ENCODE measurements at regions not wholly inside any gene's neighbourhood (a gene's known extent, or its start where the extent isn't known, plus 50 kb on each side); places are given as distances from the start of the nearest gene placed in this dataset.

- no CpG with 5 or more reads among the region's 5 CpGs for WGBS, 2 donors (ENCODE audit: extremely low coverage in 2 of 2, insufficient read length in 2 of 2, insufficient replicate concordance in 1 of 2)
- Histone ChIP-seq H4K8ac (ENCODE audit: low read depth, low read length) (no peak overlapping the region), H3K27ac (replicated peaks; ENCODE audit: low read length) (no peak overlapping the region), H2BK120ac (ENCODE audit: low read depth, low read length) (no peak overlapping the region), H2BK15ac (ENCODE audit: low read length) (no peak overlapping the region), H3K4me1 (ENCODE audit: control insufficient read depth in 2 of 2, insufficient read depth in 1 of 2, low read depth in 1 of 2, low read length in 2 of 2) (no peaks in the 10 kb centered on the region), H4K91ac (ENCODE audit: low read depth, low read length, poor library complexity) (no peak overlapping the region), H3K14ac (ENCODE audit: low read length) (no peak overlapping the region), H3K4ac (ENCODE audit: low read length) (no peak overlapping the region), H3K9ac (ENCODE audit: low read depth, low read length, poor library complexity) (no peak overlapping the region), H2BK5ac (ENCODE audit: low read length) (no peak overlapping the region), H3K27me3 (ENCODE audit: control insufficient read depth in 3 of 3, insufficient read depth in 3 of 3, low read depth in 1 of 3, low read length in 3 of 3) (no peaks in the 10 kb centered on the region), H3K18ac (ENCODE audit: low read length) (no peak overlapping the region), H2AK5ac (ENCODE audit: low read depth, low read length) (no peak overlapping the region), H3K23ac (ENCODE audit: low read depth, low read length, poor library complexity) (no peak overlapping the region), H3K4me2 (ENCODE audit: insufficient read depth, low read length, poor library complexity, severe bottlenecking) (no peak overlapping the region), H3K79me1 (ENCODE audit: low read depth, low read length) (no peaks in the 10 kb centered on the region), H3K9me3 (replicated peaks in 1 of 2; ENCODE audit: control insufficient read depth in 2 of 2, insufficient read depth in 1 of 2, low read depth in 1 of 2, low read length in 2 of 2) (no peaks in the 10 kb centered on the region), H2AFZ (ENCODE audit: low read length) (no peak overlapping the region), H3K36me3 (replicated peaks in 1 of 2; ENCODE audit: control insufficient read depth in 2 of 2, insufficient read depth in 2 of 2, low read length in 2 of 2) (no peaks in the 10 kb centered on the region), H3K4me3 (ENCODE audit: low read length in 2 of 2) (no peak overlapping the region), H2BK12ac (ENCODE audit: low read length) (no peak overlapping the region)
- no peak for DNase-seq (ENCODE audit: low spot score)
Measured at GRCh38 chr19:32138416-32138815, 207.0 kb upstream of the ZNF507 start.

GRCh38 chr19:32141840-32142511, 203.4 kb upstream of the ZNF507 start:
- H2BK5ac ChIP-seq (ENCODE audit: low read length): no peak overlapping the region
- no peak overlapping the region for H2AK5ac ChIP-seq (ENCODE audit: low read depth, low read length)
- no peak overlapping the region for H4K91ac ChIP-seq (ENCODE audit: low read depth, low read length, poor library complexity)
- H2AFZ ChIP-seq (ENCODE audit: low read length): no peak overlapping the region
- H3K4me2 ChIP-seq (ENCODE audit: insufficient read depth, low read length, poor library complexity, severe bottlenecking): no peak overlapping the region
- no peak overlapping the region for H3K14ac ChIP-seq (ENCODE audit: low read length)
- no peaks in the 10 kb centered on the region for H3K4me1 ChIP-seq (ENCODE audit: control insufficient read depth in 2 of 2, insufficient read depth in 1 of 2, low read depth in 1 of 2, low read length in 2 of 2)
- H3K18ac ChIP-seq (ENCODE audit: low read length): peak overlapping the region; percentile 4
- no peak overlapping the region for H3K4me3 ChIP-seq (ENCODE audit: low read length in 2 of 2)
- no peak overlapping the region for H4K8ac ChIP-seq (ENCODE audit: low read depth, low read length)
- no peak overlapping the region for H2BK15ac ChIP-seq (ENCODE audit: low read length)
- no peak for DNase-seq (ENCODE audit: low spot score)
- no peak overlapping the region for H3K4ac ChIP-seq (ENCODE audit: low read length)
- no CpG with 5 or more reads among the region's 7 CpGs for WGBS, 2 donors (ENCODE audit: extremely low coverage in 2 of 2, insufficient read length in 2 of 2, insufficient replicate concordance in 1 of 2)
- H3K9me3 ChIP-seq (replicated peaks in 1 of 2; ENCODE audit: control insufficient read depth in 2 of 2, insufficient read depth in 1 of 2, low read depth in 1 of 2, low read length in 2 of 2): no peaks in the 10 kb centered on the region
- H2BK12ac ChIP-seq (ENCODE audit: low read length): no peak overlapping the region
- no peak overlapping the region for H3K27ac ChIP-seq (replicated peaks; ENCODE audit: low read length)
- H3K9ac ChIP-seq (ENCODE audit: low read depth, low read length, poor library complexity): no peak overlapping the region
- no peaks in the 10 kb centered on the region for H3K27me3 ChIP-seq (ENCODE audit: control insufficient read depth in 3 of 3, insufficient read depth in 3 of 3, low read depth in 1 of 3, low read length in 3 of 3)
- H3K36me3 ChIP-seq (replicated peaks in 1 of 2; ENCODE audit: control insufficient read depth in 2 of 2, insufficient read depth in 2 of 2, low read length in 2 of 2): no peaks in the 10 kb centered on the region
- no peak overlapping the region for H3K23ac ChIP-seq (ENCODE audit: low read depth, low read length, poor library complexity)
- no peak overlapping the region for H2BK120ac ChIP-seq (ENCODE audit: low read depth, low read length)
- H3K79me1 ChIP-seq (ENCODE audit: low read depth, low read length): no peaks in the 10 kb centered on the region

- Histone ChIP-seq H3K9me3 (replicated peaks in 1 of 2; ENCODE audit: control insufficient read depth in 2 of 2, insufficient read depth in 1 of 2, low read depth in 1 of 2, low read length in 2 of 2) (no peaks in the 10 kb centered on the region), H2BK120ac (ENCODE audit: low read depth, low read length) (no peak overlapping the region), H2AFZ (ENCODE audit: low read length) (no peak overlapping the region), H2BK15ac (ENCODE audit: low read length) (no peak overlapping the region), H4K91ac (ENCODE audit: low read depth, low read length, poor library complexity) (no peak overlapping the region), H2AK5ac (ENCODE audit: low read depth, low read length) (no peak overlapping the region), H3K27ac (replicated peaks; ENCODE audit: low read length) (no peak overlapping the region), H3K27me3 (ENCODE audit: control insufficient read depth in 3 of 3, insufficient read depth in 3 of 3, low read depth in 1 of 3, low read length in 3 of 3) (no peaks in the 10 kb centered on the region), H3K4ac (ENCODE audit: low read length) (no peak overlapping the region), H3K23ac (ENCODE audit: low read depth, low read length, poor library complexity) (no peak overlapping the region), H3K14ac (ENCODE audit: low read length) (no peak overlapping the region), H3K9ac (ENCODE audit: low read depth, low read length, poor library complexity) (no peak overlapping the region), H3K4me1 (ENCODE audit: control insufficient read depth in 2 of 2, insufficient read depth in 1 of 2, low read depth in 1 of 2, low read length in 2 of 2) (no peaks in the 10 kb centered on the region), H3K4me2 (ENCODE audit: insufficient read depth, low read length, poor library complexity, severe bottlenecking) (no peak overlapping the region), H4K8ac (ENCODE audit: low read depth, low read length) (no peak overlapping the region), H3K18ac (ENCODE audit: low read length) (no peak overlapping the region), H2BK5ac (ENCODE audit: low read length) (no peak overlapping the region), H3K79me1 (ENCODE audit: low read depth, low read length) (no peaks in the 10 kb centered on the region), H3K4me3 (ENCODE audit: low read length in 2 of 2) (no peak overlapping the region), H3K36me3 (replicated peaks in 1 of 2; ENCODE audit: control insufficient read depth in 2 of 2, insufficient read depth in 2 of 2, low read length in 2 of 2) (no peaks in the 10 kb centered on the region), H2BK12ac (ENCODE audit: low read length) (no peak overlapping the region)
- no peak for DNase-seq (ENCODE audit: low spot score)
Measured at GRCh38 chr19:32146664-32147063, 198.7 kb upstream of the ZNF507 start.

DNA sequence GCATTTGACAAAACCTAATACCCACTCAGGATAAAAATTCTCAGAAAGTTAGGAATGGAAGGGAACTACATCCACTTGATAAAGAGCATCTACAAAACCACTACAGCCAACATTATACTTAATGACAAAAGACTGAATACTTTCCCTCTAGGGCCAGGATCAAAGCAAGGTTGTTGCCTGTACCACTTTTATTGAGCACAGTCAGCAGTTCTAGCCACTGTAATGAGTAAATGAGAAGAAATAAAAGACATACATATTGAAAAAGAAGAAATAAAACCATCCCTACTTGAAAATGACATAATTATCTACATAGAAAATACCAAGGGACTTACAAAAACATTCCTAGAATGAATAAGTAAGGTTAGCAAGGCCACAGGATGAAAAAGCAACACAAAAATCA, 194.8 kb upstream of the ZNF507 start:
- no peak overlapping the region for H4K8ac ChIP-seq (ENCODE audit: low read depth, low read length)

More for the DNA sequence above, 194.8 kb upstream of the ZNF507 start:
- DNase-seq (ENCODE audit: low spot score): no peak
- Histone ChIP-seq H2AK5ac (ENCODE audit: low read depth, low read length) (no peak overlapping the region), H3K18ac (ENCODE audit: low read length) (no peak overlapping the region), H2AFZ (ENCODE audit: low read length) (no peak overlapping the region), H3K4me1 (ENCODE audit: control insufficient read depth in 2 of 2, insufficient read depth in 1 of 2, low read depth in 1 of 2, low read length in 2 of 2) (no peaks in the 10 kb centered on the region), H3K23ac (ENCODE audit: low read depth, low read length, poor library complexity) (no peak overlapping the region), H3K9me3 (replicated peaks in 1 of 2; ENCODE audit: control insufficient read depth in 2 of 2, insufficient read depth in 1 of 2, low read depth in 1 of 2, low read length in 2 of 2) (no peaks in the 10 kb centered on the region), H3K36me3 (replicated peaks in 1 of 2; ENCODE audit: control insufficient read depth in 2 of 2, insufficient read depth in 2 of 2, low read length in 2 of 2) (no peaks in the 10 kb centered on the region), H3K9ac (ENCODE audit: low read depth, low read length, poor library complexity) (no peak overlapping the region), H2BK120ac (ENCODE audit: low read depth, low read length) (no peak overlapping the region), H2BK5ac (ENCODE audit: low read length) (no peak overlapping the region), H3K14ac (ENCODE audit: low read length) (no peak overlapping the region), H3K4me3 (ENCODE audit: low read length in 2 of 2) (no peak overlapping the region), H3K4me2 (ENCODE audit: insufficient read depth, low read length, poor library complexity, severe bottlenecking) (no peak overlapping the region), H3K27me3 (ENCODE audit: control insufficient read depth in 3 of 3, insufficient read depth in 3 of 3, low read depth in 1 of 3, low read length in 3 of 3) (no peaks in the 10 kb centered on the region), H3K79me1 (ENCODE audit: low read depth, low read length) (no peaks in the 10 kb centered on the region), H2BK12ac (ENCODE audit: low read length) (no peak overlapping the region), H3K4ac (ENCODE audit: low read length) (no peak overlapping the region), H3K27ac (replicated peaks; ENCODE audit: low read length) (no peak overlapping the region), H4K91ac (ENCODE audit: low read depth, low read length, poor library complexity) (no peak overlapping the region), H2BK15ac (ENCODE audit: low read length) (no peak overlapping the region)

Data from neuronal stem cell (in vitro differentiated cells).